Fibroblast of skin of scalp (primary cell): ENCODE measurements at regions not wholly inside any gene's neighbourhood (a gene's known extent, or its start where the extent isn't known, plus 50 kb on each side); places are given as distances from the start of the nearest gene placed in this dataset.
A peak's percentile ranks its signal among the peaks of the same experiment; 100 is the strongest.

Source experiments
- DNase-seq: peaks from one replicate; pipeline ENCODE4 v3.0.0-alpha.2; 2013

GRCh38 chr2:66895206-66895605, 460.3 kb downstream of the MEIS1 start:
- DNase-seq = no peak

- no peak for DNase-seq
These were observed 461.2 kb downstream of the MEIS1 start for GRCh38 chr2:66896131-66896530.

DNA sequence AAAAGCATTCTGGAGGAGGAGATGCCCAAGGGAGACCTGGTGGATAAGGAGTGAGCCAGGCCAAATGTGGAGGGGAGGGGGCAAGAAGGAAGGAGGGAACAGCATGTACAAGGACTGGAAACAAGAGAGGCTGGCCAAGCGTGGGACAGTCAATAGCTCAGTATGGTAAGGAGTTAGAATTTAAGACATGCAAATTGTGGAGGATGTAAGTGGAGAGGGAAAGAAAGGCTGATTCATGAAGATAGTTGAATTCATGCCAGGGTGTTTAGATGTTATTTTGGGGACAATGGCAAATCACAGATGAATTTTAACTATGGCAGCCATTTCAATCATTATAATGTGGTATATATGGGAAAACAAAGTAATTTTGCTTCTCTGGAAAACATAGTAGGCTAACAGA, 462.3 kb downstream of the MEIS1 start:
- DNase-seq = peak; percentile 94

DNA sequence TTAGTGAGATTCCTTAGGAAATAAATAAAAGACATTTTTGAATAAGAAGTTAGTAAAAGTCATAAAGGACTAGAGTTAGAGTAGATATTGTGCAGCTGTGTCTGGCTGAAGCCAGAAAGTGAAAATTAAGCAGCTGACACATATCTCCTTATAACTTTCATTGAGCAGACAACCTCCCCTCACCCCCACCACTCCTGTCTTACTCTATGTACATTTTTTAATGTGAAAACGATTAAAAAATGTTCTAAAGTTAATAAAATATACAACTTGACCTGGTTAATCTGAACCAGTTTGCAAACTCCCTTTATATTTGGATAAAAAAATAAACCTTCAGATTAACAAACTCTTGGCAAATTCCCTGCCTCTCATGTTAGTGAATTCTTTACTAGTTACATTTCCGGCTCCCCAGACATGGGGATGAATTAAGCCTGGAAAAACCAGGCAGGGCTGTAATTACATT, 462.8 kb downstream of the MEIS1 start:
- DNase-seq = peak; percentile 74

DNA sequence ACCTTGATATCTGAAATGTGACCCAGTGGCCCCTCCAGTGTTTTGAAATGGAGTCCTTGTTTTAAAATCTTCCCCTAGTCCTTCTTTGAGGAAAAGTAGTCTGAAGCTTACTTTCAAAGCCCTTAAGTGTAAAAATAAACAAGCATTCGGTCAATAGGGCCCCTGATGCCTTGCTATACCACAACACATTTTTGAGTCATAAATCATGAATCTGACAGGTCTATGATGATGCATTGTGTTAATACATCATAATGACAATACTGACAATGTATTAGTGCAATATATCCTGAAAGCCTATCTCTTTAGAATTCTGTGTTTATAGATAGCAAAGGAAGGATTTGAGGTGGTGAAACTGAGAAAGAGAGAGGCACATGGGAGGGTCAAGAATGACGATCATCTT, 464.2 kb downstream of the MEIS1 start:
- DNase-seq = no peak

DNA sequence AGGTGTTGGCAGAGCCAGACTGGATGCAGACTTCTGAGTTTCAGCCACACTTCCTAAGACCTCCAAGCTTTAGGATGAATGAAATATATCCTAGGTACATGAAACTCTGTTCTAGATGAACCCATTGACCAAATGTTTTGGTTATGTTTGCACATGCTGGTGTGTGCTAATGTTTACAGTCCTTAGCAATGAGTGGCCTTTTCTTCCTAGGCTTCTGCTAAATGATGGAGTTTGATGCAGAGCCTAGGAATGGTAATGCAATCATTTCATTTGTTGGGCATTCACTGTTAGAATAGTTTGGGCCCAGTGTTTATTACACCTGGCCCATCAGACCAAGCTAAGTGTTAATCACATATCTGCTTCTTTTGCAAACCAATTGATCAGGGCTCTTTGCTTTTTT, 464.7 kb downstream of the MEIS1 start:
- no peak for DNase-seq

DNA sequence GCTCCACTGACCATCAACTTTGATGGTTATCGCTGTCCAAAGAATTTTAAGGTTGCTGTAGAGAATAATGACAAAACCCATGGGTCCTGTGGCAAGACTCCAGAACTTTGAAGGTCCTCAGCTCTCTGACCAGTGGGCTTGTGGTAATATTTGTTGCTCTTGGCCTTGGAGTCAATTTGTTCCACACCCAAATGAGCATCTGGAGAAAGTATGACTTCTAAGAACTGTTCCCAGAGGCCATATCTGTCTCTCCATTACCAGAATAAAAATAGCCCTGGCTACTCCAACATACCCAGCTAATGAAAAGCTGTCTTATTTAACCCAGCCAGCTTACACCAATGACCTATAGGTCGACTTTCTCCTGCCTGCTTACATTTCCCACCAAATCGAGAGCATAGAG, 466.4 kb downstream of the MEIS1 start:
- DNase-seq = no peak

GRCh38 chr2:66903183-66903582, 468.3 kb downstream of the MEIS1 start:
- no peak for DNase-seq

DNA sequence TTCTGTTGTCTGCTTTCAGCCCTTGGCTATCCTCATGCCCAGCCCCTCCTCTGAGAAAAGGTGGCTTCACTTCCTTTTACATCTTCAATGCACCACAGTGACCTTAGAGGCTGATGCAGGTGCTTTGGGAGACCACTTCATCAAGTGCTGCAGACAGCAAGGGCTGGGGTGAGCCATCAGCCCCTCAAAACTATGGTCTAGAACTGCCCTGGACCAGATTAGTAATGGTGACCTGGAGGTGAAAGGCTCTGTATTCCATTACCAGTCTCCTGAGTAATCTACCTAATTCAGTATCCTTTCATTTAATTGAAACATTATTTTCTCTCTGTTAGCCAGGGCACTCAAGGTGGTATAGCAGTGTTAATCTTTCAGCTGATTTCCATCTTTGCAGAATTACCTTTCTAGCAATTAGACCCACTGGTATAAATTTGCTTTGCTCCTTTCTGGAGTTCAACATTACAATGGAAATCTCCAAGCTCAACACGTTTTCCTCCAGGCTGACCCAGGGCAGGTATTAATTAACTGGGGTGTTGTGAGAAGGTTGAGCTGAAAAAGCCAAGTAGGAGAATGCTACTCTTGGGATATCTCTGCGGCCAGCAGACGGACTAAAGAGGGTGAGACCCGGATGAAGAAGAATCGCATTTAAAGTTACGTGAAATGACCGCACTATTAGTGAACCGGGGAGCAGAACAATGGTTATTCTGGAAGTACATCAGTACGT, 469.0 kb downstream of the MEIS1 start:
- no peak for DNase-seq

GRCh38 chr2:66915237-66915636, 480.3 kb downstream of the MEIS1 start:
- DNase-seq = peak; percentile 74

GRCh38 chr2:66919286-66919685, 477.8 kb upstream of the ETAA1 start:
- DNase-seq = no peak

DNA sequence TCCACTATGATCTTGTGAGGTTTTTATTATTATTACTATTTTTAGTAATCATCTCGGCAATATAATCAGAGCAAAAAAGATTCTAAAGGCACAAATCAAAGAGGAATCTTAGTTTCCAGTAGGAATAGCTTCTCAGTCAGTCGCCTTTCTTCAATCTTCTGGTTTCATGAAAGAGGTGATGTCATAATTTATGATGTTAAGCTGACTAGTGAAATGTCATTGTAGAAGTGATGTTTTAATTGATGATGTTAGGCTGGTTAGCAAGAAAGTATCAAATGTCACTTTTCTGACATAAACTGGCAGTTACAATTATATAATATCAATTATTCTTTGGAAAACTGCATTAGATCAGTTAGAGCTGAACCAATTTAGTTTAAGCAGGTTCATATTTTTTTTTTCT, 476.7 kb upstream of the ETAA1 start:
- DNase-seq = no peak

DNA sequence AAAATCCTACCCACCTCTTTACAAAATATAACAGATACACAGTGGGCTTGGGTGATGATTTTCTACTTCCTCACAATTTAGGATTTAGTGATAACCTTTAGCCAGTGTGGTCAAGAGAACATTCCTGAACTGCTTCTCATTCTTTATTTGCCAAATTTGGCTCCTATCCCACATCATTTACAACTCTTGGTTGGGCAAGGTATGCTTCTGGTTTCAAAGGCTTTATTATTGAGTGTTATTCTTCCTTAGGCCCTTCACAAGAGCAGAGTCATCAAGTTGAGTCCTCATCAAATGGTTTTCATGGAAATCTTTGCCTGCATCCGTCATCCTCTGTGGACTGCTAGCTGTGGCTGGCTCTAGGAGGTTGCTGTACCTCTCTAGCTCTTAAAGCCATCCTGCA, 472.0 kb upstream of the ETAA1 start:
- DNase-seq = peak; percentile 67

GRCh38 chr2:66926594-66927112, 470.5 kb upstream of the ETAA1 start:
- DNase-seq = no peak

DNA sequence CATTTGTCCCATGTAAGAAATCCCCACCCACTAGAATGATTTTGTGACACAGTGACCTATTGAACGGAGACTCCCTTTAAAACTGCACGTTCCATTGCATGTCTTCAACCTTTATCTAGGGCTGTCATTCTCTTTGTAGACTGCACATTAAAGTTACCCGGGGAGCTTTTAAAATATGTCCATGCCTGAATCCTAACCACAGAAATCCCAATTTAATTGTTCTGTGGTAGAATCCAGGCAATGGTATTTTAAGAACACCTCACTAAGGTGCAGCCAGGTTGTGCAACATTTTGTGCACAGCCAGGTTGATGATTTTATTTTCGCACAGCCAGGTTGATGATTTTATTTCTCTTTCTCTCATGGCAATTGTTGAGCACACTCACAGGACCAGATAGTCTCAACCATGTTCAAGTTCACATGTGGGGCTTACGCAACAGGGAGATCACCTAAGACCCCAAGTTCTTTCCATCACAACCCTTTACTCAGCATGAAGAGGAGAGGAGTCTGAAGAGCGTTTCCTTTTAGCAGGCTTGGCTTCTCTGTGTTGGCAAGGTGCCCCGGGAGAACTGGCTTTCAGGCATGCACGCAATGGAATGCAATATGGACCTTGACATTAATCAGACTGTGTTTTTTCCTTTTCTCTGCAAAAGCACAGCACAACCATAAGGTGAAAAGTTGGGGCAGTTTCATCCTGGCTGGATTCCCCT, 467.3 kb upstream of the ETAA1 start:
- DNase-seq = peak; percentile 86

GRCh38 chr2:66930339-66931220, 466.6 kb upstream of the ETAA1 start:
- no peak for DNase-seq

- no peak for DNase-seq
These were observed 458.6 kb upstream of the ETAA1 start for GRCh38 chr2:66938471-66938967.

GRCh38 chr2:66940080-66940479, 457.1 kb upstream of the ETAA1 start:
- DNase-seq = no peak

- DNase-seq = no peak
These were observed 448.9 kb upstream of the ETAA1 start for GRCh38 chr2:66948234-66948633.

DNA sequence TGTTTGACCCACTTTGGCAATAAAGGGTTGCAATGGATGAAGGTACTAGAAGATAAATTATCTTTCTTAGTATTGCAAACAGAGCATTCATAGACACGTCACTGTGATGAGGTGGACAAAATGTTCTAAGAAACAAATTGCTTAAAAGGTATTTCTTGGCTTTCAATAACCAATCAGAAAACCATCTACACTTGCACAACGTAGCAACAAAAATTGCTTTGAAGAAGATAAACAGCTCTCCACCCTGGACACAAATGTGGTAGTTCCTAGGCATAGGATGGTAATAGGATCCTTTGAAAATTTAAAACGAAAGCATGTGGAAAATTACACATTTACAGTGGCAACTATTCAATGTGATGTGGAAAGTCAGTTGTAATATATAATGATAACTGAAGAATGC, 439.9 kb upstream of the ETAA1 start:
- no peak for DNase-seq

- no peak for DNase-seq
These were observed 439.5 kb upstream of the ETAA1 start for GRCh38 chr2:66957677-66958076.

DNA sequence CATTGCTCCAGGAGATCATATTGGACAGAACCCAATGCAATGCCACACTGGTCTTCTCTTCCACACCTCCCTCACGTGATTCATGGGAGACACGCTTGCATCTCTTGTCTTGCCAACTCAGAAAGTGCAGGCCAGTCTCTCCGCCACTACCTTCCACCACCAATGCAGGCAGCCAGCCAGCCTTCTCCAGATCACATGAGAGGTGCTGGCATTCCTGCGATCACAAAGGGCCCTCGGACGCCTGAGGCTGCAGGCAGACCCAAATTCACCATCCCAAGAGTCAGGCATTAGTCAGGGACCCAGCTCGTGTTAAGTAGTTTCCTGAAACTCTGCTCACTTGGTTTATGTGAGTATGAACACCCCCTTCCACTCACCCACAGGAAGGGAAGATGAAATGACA, 437.0 kb upstream of the ETAA1 start:
- DNase-seq = no peak

GRCh38 chr2:66962716-66963115, 434.4 kb upstream of the ETAA1 start:
- no peak for DNase-seq
